GM18499 (cell line): ENCODE measurements at regions not wholly inside any gene's neighbourhood (a gene's known extent, or its start where the extent isn't known, plus 50 kb on each side); places are given as distances from the start of the nearest gene placed in this dataset.

ENCODE experiments used
- ATAC-seq: cut with Tn5 transposase; IDR thresholded peaks from one replicate; pipeline ENCODE4 v1.9.1; 2021; ENCODE audit warnings: moderate number of reproducible peaks; ENCODE audit not compliant: insufficient read depth, unreplicated experiment

GRCh38 chr15:36358523-36358922 lies 220.9 kb upstream of the CDIN1 start:
- ATAC-seq = no peak

GRCh38 chr15:36359286-36359685 lies 220.1 kb upstream of the CDIN1 start:
- no peak for ATAC-seq

GRCh38 chr15:36361351-36361870 lies 218.0 kb upstream of the CDIN1 start:
- no peak for ATAC-seq

GRCh38 chr15:36362509-36362915 lies 216.9 kb upstream of the CDIN1 start:
- no peak for ATAC-seq

GRCh38 chr15:36363335-36363734 lies 216.1 kb upstream of the CDIN1 start:
- no peak for ATAC-seq

GRCh38 chr15:36364377-36364776 lies 215.0 kb upstream of the CDIN1 start:
- ATAC-seq = no peak

GRCh38 chr15:36365963-36366362 lies 213.5 kb upstream of the CDIN1 start:
- no peak for ATAC-seq

- no peak for ATAC-seq
These were observed 209.2 kb upstream of the CDIN1 start for GRCh38 chr15:36370051-36370730.

- ATAC-seq = no peak
These were observed 208.7 kb upstream of the CDIN1 start for GRCh38 chr15:36370731-36371112.

GRCh38 chr15:36371509-36371908 lies 207.9 kb upstream of the CDIN1 start:
- no peak for ATAC-seq

- ATAC-seq = no peak
These were observed 206.5 kb upstream of the CDIN1 start for GRCh38 chr15:36372968-36373367.

- ATAC-seq = no peak
These were observed 205.9 kb upstream of the CDIN1 start for GRCh38 chr15:36373550-36373949.

- ATAC-seq = no peak
These were observed 190.3 kb upstream of the CDIN1 start for GRCh38 chr15:36389107-36389506.

GRCh38 chr15:36390491-36390890 lies 188.9 kb upstream of the CDIN1 start:
- ATAC-seq = no peak

- no peak for ATAC-seq
These were observed 186.7 kb upstream of the CDIN1 start for GRCh38 chr15:36392676-36393266.

GRCh38 chr15:36398212-36398611 lies 181.2 kb upstream of the CDIN1 start:
- no peak for ATAC-seq

- ATAC-seq = no peak
These were observed 180.2 kb upstream of the CDIN1 start for GRCh38 chr15:36399276-36399675.

GRCh38 chr15:36400936-36401585 lies 178.4 kb upstream of the CDIN1 start:
- no peak for ATAC-seq

GRCh38 chr15:36401586-36401966 lies 177.8 kb upstream of the CDIN1 start:
- ATAC-seq = no peak

- ATAC-seq = no peak
These were observed 176.1 kb upstream of the CDIN1 start for GRCh38 chr15:36403351-36403750.

GRCh38 chr15:36406366-36406765 lies 173.1 kb upstream of the CDIN1 start:
- ATAC-seq = no peak

GRCh38 chr15:36406911-36407310 lies 172.5 kb upstream of the CDIN1 start:
- no peak for ATAC-seq
